ENCODE measurements at regions not wholly inside any gene's neighbourhood (a gene's known extent, or its start where the extent isn't known, plus 50 kb on each side); places are given as distances from the start of the nearest gene placed in this dataset.

- TF ChIP-seq CTCF (IDR thresholded peaks at IDR 0.05) (no peak), POLR2A (IDR thresholded peaks at IDR 0.05) (no peak)
Measured at GRCh38 chr9:102550266-102550665, 444.9 kb upstream of the CYLC2 start.

All from thyroid gland (tissue), 4 donors.